Panc1 (cell line): ENCODE measurements at regions not wholly inside any gene's neighbourhood (a gene's known extent, or its start where the extent isn't known, plus 50 kb on each side); places are given as distances from the start of the nearest gene placed in this dataset.

ENCODE experiments used
- ATAC-seq: fragments of 200-7000 bp; cut with Tn5 transposase; 2 replicates; pipeline ENCODE4 v1.9.1; 2020; ENCODE audit warnings: mild to moderate bottlenecking, moderate library complexity
- BruUV-seq: library from RNA; stranded (reverse); fragments of 400-500 nt; replicated peaks from 2 replicates; lab custom pipeline; 2021; lab: Mats Ljungman, UMichigan
- CTCF ChIA-PET: fragments of 300-600 bp; sonication (Branson Sonifier 250); formaldehyde crosslinking; loops from one replicate; lab custom pipeline; 2022; ENCODE audit warnings: antibody characterized with exemption; lab: Charles Lee
- POLR2A ChIA-PET: fragments of 300-600 bp; sonication (Branson Sonifier 250); formaldehyde crosslinking; loops from one replicate; lab custom pipeline; 2022; ENCODE audit warnings: antibody characterized with exemption; lab: Charles Lee
- DNase-seq: peaks from one replicate; pipeline ENCODE4 v3.0.0-alpha.2; 2010; ENCODE audit warnings: low read depth, low spot score
- H3K27ac ChIP-seq: 2 replicates; pipeline ENCODE4 v1.5.1; 2011; ENCODE audit warnings: mild to moderate bottlenecking, low read length, inconsistent platforms
- H3K27me3 ChIP-seq: fragments of 200-500 bp; sonication (Bioruptor generic); 2 replicates; pipeline ENCODE4 v1.6.0; 2014; ENCODE audit warnings: low read length, inconsistent platforms; ENCODE audit not compliant: control insufficient read depth, insufficient read depth
- H3K36me3 ChIP-seq: fragments of 200-500 bp; sonication (Bioruptor generic); 2 replicates; pipeline ENCODE4 v1.5.1; 2014; ENCODE audit warnings: inconsistent platforms, mild to moderate bottlenecking, low read length, moderate library complexity; ENCODE audit not compliant: control insufficient read depth, insufficient read depth
- H3K4me1 ChIP-seq: 2 replicates; pipeline ENCODE4 v1.5.1; 2011; ENCODE audit warnings: inconsistent platforms, mild to moderate bottlenecking, low read length, moderate library complexity; ENCODE audit not compliant: control insufficient read depth, insufficient read depth
- H3K4me3 ChIP-seq, 2 experiments: 2 replicates each; pipeline ENCODE4 v1.5.1; 2011 to 2012; ENCODE audit warnings: low read depth in 2 of 2, low read length in 2 of 2, mild to moderate bottlenecking in 2 of 2, inconsistent platforms in 1 of 2, moderate library complexity in 1 of 2
- H3K9me3 ChIP-seq: fragments of 200-500 bp; sonication (Bioruptor generic); 2 replicates; pipeline ENCODE4 v1.5.1; 2014; ENCODE audit warnings: low read depth, mild to moderate bottlenecking, inconsistent platforms, low read length, moderate library complexity; ENCODE audit not compliant: control insufficient read depth, insufficient read depth
- CTCF ChIP-seq: fragments of 450-650 bp; IDR thresholded peaks from 2 replicates; pipeline ENCODE4 v1.5.1; 2017; ENCODE audit warnings: mild to moderate bottlenecking
- POLR2AphosphoS5 ChIP-seq: IDR thresholded peaks from 2 replicates; pipeline ENCODE4 v1.6.1; 2012; ENCODE audit warnings: mild to moderate bottlenecking, low read depth, low read length, moderate library complexity
- REST ChIP-seq, 2 experiments: IDR thresholded peaks; 2 replicates each; pipeline ENCODE4 v1.6.1; 2011 to 2012; ENCODE audit warnings: low read depth in 2 of 2, control low read depth in 1 of 2, low read length in 1 of 2, mild to moderate bottlenecking in 1 of 2, moderate library complexity in 1 of 2; ENCODE audit not compliant: insufficient read depth in 1 of 2
- SIN3A ChIP-seq: IDR thresholded peaks from 2 replicates; pipeline ENCODE4 v1.6.1; 2012; ENCODE audit warnings: low read depth, mild to moderate bottlenecking, low read length, moderate library complexity, borderline replicate concordance; ENCODE audit not compliant: insufficient read depth
- TCF7L2 ChIP-seq: IDR thresholded peaks from 2 replicates; pipeline ENCODE4 v1.6.1; 2011; ENCODE audit warnings: mild to moderate bottlenecking, low read depth, low read length, inconsistent platforms
- in situ Hi-C: cut with HindIII; loops from 2 replicates; pipeline ENCODE4 v1.10.0; 2016; ENCODE audit warnings: low sequenced_read_pairs, low pct_unique_long_range_greater_than_20kb
- intact Hi-C: fragments of 100-400 bp; cut with micrococcal nuclease; formaldehyde crosslinking; loops from one replicate; pipeline ENCODE4 v1.10.0; 2022; ENCODE audit not compliant: unreplicated experiment

- BruUV-seq = no TSS peak
- DNase-seq = no peak
- in situ Hi-C loops = no loop called here
- Histone ChIP-seq H3K27me3 (no peaks in the 10 kb centered on the region), H3K4me3 (no peak overlapping the region), H3K36me3 (no peaks in the 10 kb centered on the region), H3K27ac (no peak overlapping the region), H3K9me3 (no peaks in the 10 kb centered on the region), H3K4me1 (no peaks in the 10 kb centered on the region)
- ATAC-seq = peak; percentile 50
- ChIA-PET CTCF (no interaction called here), POLR2A (interaction anchor here (0.6 kb wide), 1 partner anchor 168 kb away, joined by 3 read pairs; no protein-coding TSS in a partner anchor)
- TF ChIP-seq SIN3A (no peak), POLR2AphosphoS5 (no peak), CTCF (no peak), REST (IDR thresholded peaks at IDR 0.05; ENCODE audit: insufficient read depth in 1 of 2, low read depth in 2 of 2, low read length in 1 of 2) (no peak), TCF7L2 (no peak)
- intact Hi-C loops = no loop called here
These were observed 142.6 kb upstream of the FHL2 start for GRCh38 chr2:105541189-105542050.

GRCh38 chr2:105540642-105541041 is 141.8 kb upstream of the FHL2 start:
- Histone ChIP-seq H3K4me3 (no peak overlapping the region), H3K9me3 (no peaks in the 10 kb centered on the region), H3K27me3 (no peaks in the 10 kb centered on the region), H3K27ac (no peak overlapping the region), H3K4me1 (no peaks in the 10 kb centered on the region), H3K36me3 (no peaks in the 10 kb centered on the region)
- ATAC-seq (no peak), DNase-seq (no peak)
- BruUV-seq = no TSS peak
- intact Hi-C loops (no loop called here), in situ Hi-C loops (no loop called here)
- TF ChIP-seq CTCF (no peak), REST (IDR thresholded peaks at IDR 0.05; ENCODE audit: insufficient read depth in 1 of 2, low read depth in 2 of 2, low read length in 1 of 2) (no peak)
- ChIA-PET POLR2A (interaction anchor here (0.6 kb wide), 1 partner anchor 168 kb away, joined by 3 read pairs; no protein-coding TSS in a partner anchor), CTCF (no interaction called here)
